DND-41 (cell line): ENCODE measurements at regions not wholly inside any gene's neighbourhood (a gene's known extent, or its start where the extent isn't known, plus 50 kb on each side); places are given as distances from the start of the nearest gene placed in this dataset.

Experiments
- EZH2 ChIP-seq: IDR thresholded peaks from 3 replicates; pipeline ENCODE4 v1.6.1; 2012; ENCODE audit warnings: borderline replicate concordance, low read depth, mild to moderate bottlenecking, moderate library complexity, low read length, inconsistent platforms; ENCODE audit not compliant: severe bottlenecking
- TF ChIP-seq, protein P1 (sequence below): IDR thresholded peaks from 2 replicates; pipeline ENCODE4 v1.5.1; 2012; ENCODE audit warnings: borderline replicate concordance, low read length, moderate library complexity, mild to moderate bottlenecking; ENCODE audit not compliant: poor library complexity, severe bottlenecking; ENCODE audit errors: extremely low read depth

GRCh38 chr2:8540552-8541055 is 141.3 kb upstream of the ID2 start:
- no peak for TF ChIP-seq EZH2
- TF ChIP-seq, protein P1, sequence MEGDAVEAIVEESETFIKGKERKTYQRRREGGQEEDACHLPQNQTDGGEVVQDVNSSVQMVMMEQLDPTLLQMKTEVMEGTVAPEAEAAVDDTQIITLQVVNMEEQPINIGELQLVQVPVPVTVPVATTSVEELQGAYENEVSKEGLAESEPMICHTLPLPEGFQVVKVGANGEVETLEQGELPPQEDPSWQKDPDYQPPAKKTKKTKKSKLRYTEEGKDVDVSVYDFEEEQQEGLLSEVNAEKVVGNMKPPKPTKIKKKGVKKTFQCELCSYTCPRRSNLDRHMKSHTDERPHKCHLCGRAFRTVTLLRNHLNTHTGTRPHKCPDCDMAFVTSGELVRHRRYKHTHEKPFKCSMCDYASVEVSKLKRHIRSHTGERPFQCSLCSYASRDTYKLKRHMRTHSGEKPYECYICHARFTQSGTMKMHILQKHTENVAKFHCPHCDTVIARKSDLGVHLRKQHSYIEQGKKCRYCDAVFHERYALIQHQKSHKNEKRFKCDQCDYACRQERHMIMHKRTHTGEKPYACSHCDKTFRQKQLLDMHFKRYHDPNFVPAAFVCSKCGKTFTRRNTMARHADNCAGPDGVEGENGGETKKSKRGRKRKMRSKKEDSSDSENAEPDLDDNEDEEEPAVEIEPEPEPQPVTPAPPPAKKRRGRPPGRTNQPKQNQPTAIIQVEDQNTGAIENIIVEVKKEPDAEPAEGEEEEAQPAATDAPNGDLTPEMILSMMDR, result no peak
